Neural cell (in vitro differentiated cells): ENCODE measurements at regions not wholly inside any gene's neighbourhood (a gene's known extent, or its start where the extent isn't known, plus 50 kb on each side); places are given as distances from the start of the nearest gene placed in this dataset.

Experiments
- H2AFZ ChIP-seq: fragments of 200-600, 300-800 bp; sonication (generic), shearing (Covaris generic); 2 replicates; pipeline ENCODE4 v1.6.0; 2014; ENCODE audit warnings: low read depth, mild to moderate bottlenecking, antibody characterized with exemption, low read length, moderate library complexity
- H3F3A ChIP-seq: fragments of 200-600 bp; shearing (Covaris generic); 2 replicates; pipeline ENCODE4 v1.6.1; 2016; ENCODE audit warnings: mild to moderate bottlenecking, moderate library complexity, mixed read lengths, antibody characterized with exemption, low read length; ENCODE audit not compliant: insufficient read depth, poor library complexity, severe bottlenecking
- H3K27ac ChIP-seq: fragments of 200-600, 300-800 bp; sonication (generic), shearing (Covaris generic); 2 replicates; pipeline ENCODE4 v1.5.1; 2014; ENCODE audit warnings: mild to moderate bottlenecking, low read length, moderate library complexity
- H3K27me3 ChIP-seq: fragments of 300-800, 200-600 bp; sonication (generic), shearing (Covaris generic); 2 replicates; pipeline ENCODE4 v1.6.0; 2014; ENCODE audit warnings: mild to moderate bottlenecking, low read depth, low read length, moderate library complexity; ENCODE audit not compliant: insufficient read depth
- H3K36me3 ChIP-seq: fragments of 300-800, 200-600 bp; sonication (generic), shearing (Covaris generic); 2 replicates; pipeline ENCODE4 v1.5.1; 2014; ENCODE audit warnings: mild to moderate bottlenecking, antibody characterized with exemption, low read length, moderate library complexity; ENCODE audit not compliant: insufficient read depth
- H3K4me2 ChIP-seq: fragments of 300-800, 200-600 bp; sonication (generic), shearing (Covaris generic); 2 replicates; pipeline ENCODE4 v1.6.0; 2014; ENCODE audit warnings: mild to moderate bottlenecking, low read length
- H3K4me3 ChIP-seq: fragments of 300-800, 200-600 bp; sonication (generic), shearing (Covaris generic); 2 replicates; pipeline ENCODE4 v1.5.1; 2014; ENCODE audit warnings: mild to moderate bottlenecking, low read length, moderate library complexity
- H3K79me2 ChIP-seq: fragments of 200-600 bp; shearing (Covaris generic); replicated peaks from 2 replicates; pipeline ENCODE4 v1.6.0; 2014; ENCODE audit warnings: mild to moderate bottlenecking, low read length, moderate library complexity; ENCODE audit not compliant: insufficient read depth
- H3K9ac ChIP-seq: fragments of 300-800, 200-600 bp; sonication (generic), shearing (Covaris generic); 2 replicates; pipeline ENCODE4 v1.6.1; 2016; ENCODE audit warnings: mild to moderate bottlenecking, low read length, mixed read lengths
- H3K9me2 ChIP-seq: fragments of 200-600 bp; shearing (Covaris generic); 2 replicates; pipeline ENCODE4 v1.6.1; 2016; ENCODE audit warnings: mild to moderate bottlenecking, low read length, mixed read lengths; ENCODE audit not compliant: insufficient read depth
- H3K9me3 ChIP-seq: fragments of 200-600, 300-800 bp; sonication (generic), shearing (Covaris generic); 2 replicates; pipeline ENCODE4 v1.6.1; 2016; ENCODE audit warnings: mild to moderate bottlenecking, mixed run types, low read length, moderate library complexity, mixed read lengths
- H4K20me1 ChIP-seq: fragments of 200-600 bp; shearing (Covaris generic); 2 replicates; pipeline ENCODE4 v1.6.1; 2016; ENCODE audit warnings: mild to moderate bottlenecking, mixed run types; ENCODE audit not compliant: insufficient read depth
- CTCF ChIP-seq: fragments of 450-650 bp; IDR thresholded peaks from 2 replicates; pipeline ENCODE4 v1.5.1; 2014; ENCODE audit warnings: antibody characterized with exemption, mild to moderate bottlenecking, moderate library complexity; ENCODE audit not compliant: poor library complexity, severe bottlenecking
- EP300 ChIP-seq: fragments of 450-650 bp; conservative IDR thresholded peaks from 2 replicates; pipeline ENCODE4 v1.6.1; 2014; ENCODE audit warnings: antibody characterized with exemption, mild to moderate bottlenecking, moderate library complexity; ENCODE audit not compliant: poor library complexity, severe bottlenecking
- EZH2 ChIP-seq: fragments of 200-600, 300-800 bp; shearing (Covaris generic), sonication (generic); IDR thresholded peaks from 2 replicates; pipeline ENCODE4 v1.6.1; 2014; ENCODE audit warnings: antibody characterized with exemption, low read length, borderline replicate concordance, mild to moderate bottlenecking; ENCODE audit not compliant: insufficient read depth, poor library complexity, severe bottlenecking
- MXI1 ChIP-seq: fragments of 450-650 bp; conservative IDR thresholded peaks from 2 replicates; pipeline ENCODE4 v1.6.1; 2014; ENCODE audit warnings: antibody characterized with exemption, mild to moderate bottlenecking; ENCODE audit not compliant: poor library complexity, severe bottlenecking
- POLR2AphosphoS5 ChIP-seq: IDR thresholded peaks from 2 replicates; pipeline ENCODE4 v1.6.1; 2012
- RAD21 ChIP-seq: fragments of 450-650 bp; conservative IDR thresholded peaks from 2 replicates; pipeline ENCODE4 v1.6.1; 2014; ENCODE audit warnings: antibody characterized with exemption, mild to moderate bottlenecking, moderate library complexity
- REST ChIP-seq: IDR thresholded peaks from 2 replicates; pipeline ENCODE4 v1.6.1; 2012; ENCODE audit warnings: borderline replicate concordance
- SMC3 ChIP-seq: fragments of 450-650 bp; conservative IDR thresholded peaks from 2 replicates; pipeline ENCODE4 v1.6.1; 2014; ENCODE audit warnings: antibody characterized with exemption, mild to moderate bottlenecking, moderate library complexity; ENCODE audit not compliant: poor library complexity
- TAF1 ChIP-seq: IDR thresholded peaks from 2 replicates; pipeline ENCODE4 v1.6.1; 2012; ENCODE audit warnings: low read depth

GRCh38 chr13:40384976-40385857, 281.2 kb downstream of the FOXO1 start:
- H3K9me3 ChIP-seq, result no peaks in the 10 kb centered on the region
- H3K36me3 ChIP-seq, result no peaks in the 10 kb centered on the region
- H3K9me2 ChIP-seq, result no peaks in the 10 kb centered on the region
- H3K9ac ChIP-seq, result no peak overlapping the region
- no peak overlapping the region for H2AFZ ChIP-seq
- H4K20me1 ChIP-seq, result no peaks in the 10 kb centered on the region
- no peak overlapping the region for H3K4me2 ChIP-seq
- no peak overlapping the region for H3K27ac ChIP-seq
- no peaks in the 10 kb centered on the region for H3F3A ChIP-seq
- no peaks in the 10 kb centered on the region for H3K27me3 ChIP-seq
- TF ChIP-seq SMC3 (no peak), MXI1 (no peak), EZH2 (no peak)
- no peak overlapping the region for H3K4me3 ChIP-seq
- no peaks in the 10 kb centered on the region for H3K79me2 ChIP-seq

GRCh38 chr13:40385858-40386180, 280.6 kb downstream of the FOXO1 start:
- Histone ChIP-seq H3K9me3 (no peaks in the 10 kb centered on the region), H3K4me3 (no peak overlapping the region), H3K27me3 (no peaks in the 10 kb centered on the region), H3K27ac (no peak overlapping the region), H3F3A (peaks cover 2% of the 10 kb centered on the region), H4K20me1 (no peaks in the 10 kb centered on the region), H2AFZ (no peak overlapping the region), H3K79me2 (no peaks in the 10 kb centered on the region), H3K9me2 (no peaks in the 10 kb centered on the region), H3K4me2 (no peak overlapping the region), H3K36me3 (no peaks in the 10 kb centered on the region), H3K9ac (no peak overlapping the region)
- TF ChIP-seq REST (no peak), MXI1 (no peak), EP300 (no peak), SMC3 (no peak), TAF1 (no peak), POLR2AphosphoS5 (no peak), CTCF (no peak), EZH2 (no peak), RAD21 (no peak)
